ENCODE measurements at regions not wholly inside any gene's neighbourhood (a gene's known extent, or its start where the extent isn't known, plus 50 kb on each side); places are given as distances from the start of the nearest gene placed in this dataset.

- Histone ChIP-seq H3K4me1 (no peaks in the 10 kb centered on the region), H3K27ac (no peak overlapping the region), H3K27me3 (no peaks in the 10 kb centered on the region), H3K4me3 (no peak overlapping the region), H3K36me3 (no peaks in the 10 kb centered on the region), H3K9me3 (peaks cover 0 to 29% (median 11%) of the 10 kb centered on the region in 4 donors)
- no peak for DNase-seq (ENCODE audit: low spot score in 2 of 2)
- 81 to 91% methylated on average over 1 of the region's 1 CpG for WGBS, 2 donors
- no peak for TF ChIP-seq CTCF (IDR thresholded peaks at IDR 0.05)
- no peak for TF ChIP-seq EP300 (IDR thresholded peaks at IDR 0.05)
- TF ChIP-seq POLR2A (IDR thresholded peaks at IDR 0.05): no peak
Measured at GRCh38 chr7:131255242-131255641, 72.4 kb upstream of the MKLN1 start.

- 91 to 96% methylated on average over 1 of the region's 1 CpG for whole genome bisulfite sequencing, 2 donors
- Histone ChIP-seq H3K4me1 (peaks cover 0 to 5% (median 0%) of the 10 kb centered on the region in 4 donors), H3K36me3 (no peaks in the 10 kb centered on the region), H3K9me3 (no peaks in the 10 kb centered on the region), H3K27me3 (no peaks in the 10 kb centered on the region), H3K27ac (no peak overlapping the region), H3K4me3 (no peak overlapping the region)
- DNase-seq (ENCODE audit: low spot score in 2 of 2): no peak
- no peak for TF ChIP-seq POLR2A (IDR thresholded peaks at IDR 0.05)
- TF ChIP-seq EP300 (IDR thresholded peaks at IDR 0.05): no peak
- no peak for TF ChIP-seq CTCF (IDR thresholded peaks at IDR 0.05)
Measured at GRCh38 chr7:131261476-131261994, 66.1 kb upstream of the MKLN1 start.

DNA sequence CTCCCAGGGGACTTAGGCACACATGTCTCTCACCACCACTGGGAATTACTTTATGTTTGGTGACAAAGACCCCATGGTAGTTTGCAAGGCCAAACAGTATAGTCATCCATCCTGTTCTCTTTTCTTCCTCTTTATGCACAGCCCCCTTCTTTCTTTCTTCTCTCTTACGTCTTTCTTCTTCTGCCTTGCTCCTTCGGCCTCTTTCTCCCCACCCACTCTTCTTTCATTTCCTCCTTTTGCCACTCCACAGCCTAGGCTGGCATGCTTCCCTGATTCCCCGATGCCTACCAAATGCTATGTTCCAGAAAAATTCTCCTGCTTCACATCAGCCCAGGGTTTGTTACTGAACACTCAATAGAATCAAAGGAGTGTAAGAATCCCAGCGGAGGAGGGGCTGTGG, 62.4 kb upstream of the MKLN1 start:
- Histone ChIP-seq H3K4me1 (peaks cover 0 to 5% (median 0%) of the 10 kb centered on the region in 4 donors), H3K27me3 (no peaks in the 10 kb centered on the region), H3K27ac (no peak overlapping the region), H3K9me3 (no peaks in the 10 kb centered on the region), H3K4me3 (no peak overlapping the region), H3K36me3 (no peaks in the 10 kb centered on the region)
- WGBS, 2 donors: 45 to 56% methylated on average over 4 of the region's 4 CpGs
- TF ChIP-seq CTCF (IDR thresholded peaks at IDR 0.05) (no peak), POLR2A (IDR thresholded peaks at IDR 0.05) (no peak), EP300 (IDR thresholded peaks at IDR 0.05) (peak in 1 of 2 donors; percentile 12)
- DNase-seq (ENCODE audit: low spot score in 2 of 2): no peak

DNA sequence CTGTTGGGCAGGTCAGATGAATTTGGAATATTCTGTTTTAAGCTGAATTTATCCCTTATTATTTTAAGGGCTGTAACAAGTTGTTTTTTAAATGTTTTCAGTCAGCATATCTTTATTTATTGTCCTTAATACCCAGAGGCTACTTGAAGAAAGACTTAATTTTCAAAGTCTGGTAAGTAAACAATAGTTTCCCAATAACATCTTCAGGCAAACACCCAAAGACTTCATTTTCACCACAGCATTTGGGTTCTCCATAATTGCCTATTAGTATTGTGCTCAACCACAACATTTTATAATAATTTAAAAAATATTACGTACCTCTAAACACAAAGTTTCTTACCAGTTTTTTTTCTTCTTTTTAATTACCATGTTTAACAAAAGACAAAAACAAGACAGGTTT, 60.0 kb upstream of the MKLN1 start:
- WGBS, 2 donors: 68 to 72% methylated on average over 1 of the region's 1 CpG
- peak overlapping the region in 1 of 4 donors; percentile 27 for H3K27ac ChIP-seq
- no peak for DNase-seq (ENCODE audit: low spot score in 2 of 2)
- H3K4me3 ChIP-seq: no peak overlapping the region
- no peaks in the 10 kb centered on the region for H3K36me3 ChIP-seq
- no peaks in the 10 kb centered on the region for H3K9me3 ChIP-seq
- peaks cover 0 to 7% (median 0%) of the 10 kb centered on the region in 4 donors for H3K4me1 ChIP-seq
- TF ChIP-seq POLR2A (IDR thresholded peaks at IDR 0.05) (no peak), EP300 (IDR thresholded peaks at IDR 0.05) (no peak), CTCF (IDR thresholded peaks at IDR 0.05) (no peak)
- H3K27me3 ChIP-seq: no peaks in the 10 kb centered on the region

DNA sequence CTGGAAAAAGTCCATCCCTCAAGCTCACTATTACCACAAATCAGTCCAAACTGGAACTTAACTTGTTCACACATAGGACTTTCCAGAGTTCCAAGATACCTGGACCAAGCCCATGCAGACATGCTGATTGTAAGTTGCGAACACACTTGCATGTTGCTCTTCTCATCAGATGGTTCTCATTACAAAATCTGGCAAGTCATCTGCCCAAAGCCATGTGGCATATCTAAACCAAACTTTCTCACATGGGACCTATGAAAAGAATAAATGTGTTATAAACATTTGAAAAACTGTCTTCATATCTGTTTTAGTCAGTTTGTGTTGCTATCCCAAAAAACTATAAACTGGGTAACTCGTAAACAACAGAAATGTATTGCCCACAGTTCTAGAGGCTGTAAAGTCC, 58.8 kb upstream of the MKLN1 start:
- H3K27me3 ChIP-seq: no peaks in the 10 kb centered on the region
- TF ChIP-seq CTCF (IDR thresholded peaks at IDR 0.05): no peak
- H3K4me3 ChIP-seq: no peak overlapping the region
- no peak overlapping the region for H3K27ac ChIP-seq
- H3K36me3 ChIP-seq: no peaks in the 10 kb centered on the region
- 86% methylated on average over 2 of the region's 2 CpGs for WGBS, 2 donors
- H3K9me3 ChIP-seq: no peaks in the 10 kb centered on the region
- H3K4me1 ChIP-seq: peaks cover 0 to 12% (median 0%) of the 10 kb centered on the region in 4 donors
- DNase-seq (ENCODE audit: low spot score in 2 of 2): no peak

All from tibial nerve (tissue), 4 donors.